Neural cell (in vitro differentiated cells): ENCODE measurements at regions not wholly inside any gene's neighbourhood (a gene's known extent, or its start where the extent isn't known, plus 50 kb on each side); places are given as distances from the start of the nearest gene placed in this dataset.

ENCODE experiments used
- CTCF ChIP-seq: fragments of 450-650 bp; IDR thresholded peaks from 2 replicates; pipeline ENCODE4 v1.5.1; 2014; ENCODE audit warnings: antibody characterized with exemption, mild to moderate bottlenecking, moderate library complexity; ENCODE audit not compliant: poor library complexity, severe bottlenecking
- RAD21 ChIP-seq: fragments of 450-650 bp; conservative IDR thresholded peaks from 2 replicates; pipeline ENCODE4 v1.6.1; 2014; ENCODE audit warnings: antibody characterized with exemption, mild to moderate bottlenecking, moderate library complexity

GRCh38 chr2:5515693-5516092, 176.5 kb upstream of the SOX11 start:
- TF ChIP-seq CTCF (no peak), RAD21 (no peak)
